GM12878 (cell line): ENCODE measurements at regions not wholly inside any gene's neighbourhood (a gene's known extent, or its start where the extent isn't known, plus 50 kb on each side); places are given as distances from the start of the nearest gene placed in this dataset.

Experiments
- ATAC-seq: fragments of 200-7000 bp; cut with Tn5 transposase; 3 replicates; pipeline ENCODE4 v1.9.1; 2020; ENCODE audit warnings: mild to moderate bottlenecking, moderate library complexity
- BruUV-seq: library from RNA; stranded (reverse); fragments of 400-500 nt; replicated peaks from 2 replicates; lab custom pipeline; 2021; lab: Mats Ljungman, UMichigan
- CTCF ChIA-PET: fragments of 300-600 bp; sonication (Branson Sonifier 250); formaldehyde crosslinking; extraction: SDS; loops from one replicate; lab custom pipeline; 2021; ENCODE audit warnings: inconsistent platforms; lab: Yijun Ruan, JAX
- POLR2A ChIA-PET: fragments of 350-600 bp; formaldehyde crosslinking; extraction: SDS; loops from one replicate; lab custom pipeline; 2021; ENCODE audit warnings: inconsistent platforms; lab: Charles Lee
- RAD21 ChIA-PET: fragments of 300-600 bp; sonication (Branson Sonifier 250); formaldehyde crosslinking; loops from one replicate; lab custom pipeline; 2023; ENCODE audit warnings: antibody characterized with exemption; ENCODE audit not compliant: unreplicated experiment; lab: Charles Lee
- SMC1A ChIA-PET: fragments of 300-600 bp; sonication (Branson Sonifier 250); formaldehyde crosslinking; loops from one replicate; lab custom pipeline; 2023; ENCODE audit not compliant: unreplicated experiment, uncharacterized antibody; lab: Charles Lee
- DNase-seq: peaks from one replicate; pipeline ENCODE4 v3.0.0-alpha.2; 2011; ENCODE audit warnings: low read depth, low spot score
- FAIRE-seq: peaks from 3 replicates; lab custom pipeline; 2011; peaks lifted over from hg19 to GRCh38; lab: Jason Lieb, UNC
- H2AFZ ChIP-seq: 2 replicates; pipeline ENCODE4 v1.6.0; 2011; ENCODE audit warnings: low read depth, low read length, control low read depth; ENCODE audit not compliant: control insufficient read depth
- H3K27ac ChIP-seq: 2 replicates; pipeline ENCODE4 v1.5.1; 2011; ENCODE audit warnings: control low read depth; ENCODE audit not compliant: control insufficient read depth, insufficient read depth
- H3K27me3 ChIP-seq, 2 experiments: replicated peaks in 1 of 2; 2 replicates each; pipeline versions ENCODE4 v1.6.0 to v1.6.1; 2011; ENCODE audit warnings: low read length in 1 of 2; ENCODE audit not compliant: control insufficient read depth in 2 of 2, insufficient read depth in 2 of 2
- H3K36me3 ChIP-seq, 2 experiments: 2 replicates each; pipeline ENCODE4 v1.5.1; 2011; ENCODE audit warnings: low read length in 1 of 2; ENCODE audit not compliant: control insufficient read depth in 2 of 2, insufficient read depth in 2 of 2
- H3K4me1 ChIP-seq: 2 replicates; pipeline ENCODE4 v1.6.1; 2011; ENCODE audit warnings: mild to moderate bottlenecking, low read length, moderate library complexity, mixed read lengths; ENCODE audit not compliant: control insufficient read depth, insufficient read depth
- H3K4me2 ChIP-seq: 2 replicates; pipeline ENCODE4 v1.6.0; 2011; ENCODE audit warnings: control low read depth; ENCODE audit not compliant: control insufficient read depth, insufficient read depth
- H3K4me3 ChIP-seq: fragments of 200-600 bp; sonication (generic); 2 replicates; pipeline ENCODE4 v1.5.1; 2016
- H3K79me2 ChIP-seq: 2 replicates; pipeline ENCODE4 v1.6.0; 2011; ENCODE audit warnings: low read length; ENCODE audit not compliant: control insufficient read depth, insufficient read depth
- H3K9ac ChIP-seq: 2 replicates; pipeline ENCODE4 v1.8.0; 2011; ENCODE audit warnings: low read length, control low read depth, mixed read lengths; ENCODE audit not compliant: control insufficient read depth, insufficient read depth
- H3K9me3 ChIP-seq: replicated peaks from 3 replicates; pipeline ENCODE4 v1.5.1; 2011; ENCODE audit warnings: mild to moderate bottlenecking, low read length; ENCODE audit not compliant: control insufficient read depth, insufficient read depth
- H4K20me1 ChIP-seq: 2 replicates; pipeline ENCODE4 v1.6.0; 2011; ENCODE audit not compliant: control insufficient read depth, insufficient read depth
- BHLHE40 ChIP-seq, 2 experiments: fragments of 450-650 bp in 1 of 2; IDR thresholded peaks; 2 replicates each; pipeline ENCODE4 v1.6.1; 2011 to 2017; ENCODE audit warnings: low read depth in 2 of 2, borderline replicate concordance in 1 of 2, improper control_type of control experiment in 1 of 2, low read length in 1 of 2, mild to moderate bottlenecking in 1 of 2
- CHD1 ChIP-seq: IDR thresholded peaks from 2 replicates; pipeline ENCODE4 v1.6.1; 2012; ENCODE audit warnings: low read depth, low read length, improper control_type of control experiment
- POU2F2 ChIP-seq: IDR thresholded peaks from 3 replicates; pipeline ENCODE4 v1.6.1; 2011; ENCODE audit warnings: low read depth, mild to moderate bottlenecking, low read length, borderline replicate concordance
- SRF ChIP-seq, 2 experiments: IDR thresholded peaks; 2 replicates each; pipeline ENCODE4 v1.6.1; 2011; ENCODE audit warnings: low read depth in 2 of 2, low read length in 2 of 2, mild to moderate bottlenecking in 1 of 2, moderate library complexity in 1 of 2
- SUPT20H ChIP-seq: IDR thresholded peaks from 2 replicates; pipeline ENCODE4 v1.6.1; 2011; ENCODE audit warnings: low read depth, mild to moderate bottlenecking, low read length, moderate library complexity, borderline replicate concordance; ENCODE audit not compliant: control insufficient read depth
- WGBS: methylation state at CpG from one replicate; pipeline ENCODE4 v1.1.6; 2016; ENCODE audit warnings: low lambda C conversion rate; ENCODE audit not compliant: insufficient replicate concordance, insufficient coverage; ENCODE audit errors: missing lambda C conversion rate; 5-methylcytosine and 5-hydroxymethylcytosine counted together
- in situ Hi-C: fragments of 300-500 bp; cut with MboI; formaldehyde crosslinking; loops from 9 replicates; pipeline ENCODE4 v1.14.3; 2018; ENCODE audit warnings: mixed read lengths
- intact Hi-C: fragments of 100-400 bp; cut with micrococcal nuclease; formaldehyde crosslinking; loops from one replicate; pipeline ENCODE4 v1.14.2; 2022; ENCODE audit not compliant: unreplicated experiment
- TF ChIP-seq, protein P1 (sequence below): fragments of 450-650 bp; IDR thresholded peaks from 2 replicates; pipeline ENCODE4 v1.6.1; 2018; ENCODE audit warnings: mild to moderate bottlenecking, low read depth, moderate library complexity; ENCODE audit not compliant: partially characterized antibody
- TF ChIP-seq, protein P2 (sequence below): fragments of 450-650 bp; IDR thresholded peaks from 2 replicates; pipeline ENCODE4 v1.6.1; 2017; ENCODE audit warnings: mild to moderate bottlenecking, low read depth, inconsistent platforms; ENCODE audit not compliant: poor library complexity, severe bottlenecking

DNA sequence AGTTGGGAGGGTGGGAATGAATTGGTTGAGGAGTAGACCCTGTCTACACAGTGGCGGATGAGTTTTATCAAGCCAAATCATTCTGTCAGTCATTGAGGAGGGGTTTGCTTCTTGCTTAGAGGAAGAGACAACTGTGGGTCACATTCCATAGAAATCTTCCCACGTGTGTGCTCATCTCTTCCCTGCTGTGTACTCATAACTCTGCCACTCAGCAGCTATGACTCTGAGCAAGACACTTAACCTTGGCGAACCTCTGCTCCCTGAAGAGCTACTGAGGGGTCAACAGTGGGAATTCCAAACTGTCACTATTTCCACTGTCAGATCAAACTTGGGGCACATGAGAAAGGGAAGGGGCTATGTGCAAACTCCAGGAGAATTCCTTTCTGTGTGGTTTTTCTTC, 72.6 kb upstream of the COX10 start:
- H4K20me1 ChIP-seq, result no peaks in the 10 kb centered on the region
- DNase-seq (no peak), ATAC-seq (no peak), FAIRE-seq (no peak)
- ChIA-PET SMC1A (no interaction called here), CTCF (no interaction called here), RAD21 (no interaction called here), POLR2A (no interaction called here)
- no peak overlapping the region for H2AFZ ChIP-seq
- BruUV-seq, result no TSS peak
- in situ Hi-C loops, result no loop called here
- 33% methylated on average over 3 of the region's 3 CpGs for WGBS
- no peaks in the 10 kb centered on the region; the same call in 2 of the 3 replicates for H3K9me3 ChIP-seq
- no peak overlapping the region for H3K9ac ChIP-seq
- no peaks in the 10 kb centered on the region for H3K79me2 ChIP-seq
- intact Hi-C loops, result no loop called here
- no peak overlapping the region for H3K4me2 ChIP-seq
- TF ChIP-seq, protein P1, sequence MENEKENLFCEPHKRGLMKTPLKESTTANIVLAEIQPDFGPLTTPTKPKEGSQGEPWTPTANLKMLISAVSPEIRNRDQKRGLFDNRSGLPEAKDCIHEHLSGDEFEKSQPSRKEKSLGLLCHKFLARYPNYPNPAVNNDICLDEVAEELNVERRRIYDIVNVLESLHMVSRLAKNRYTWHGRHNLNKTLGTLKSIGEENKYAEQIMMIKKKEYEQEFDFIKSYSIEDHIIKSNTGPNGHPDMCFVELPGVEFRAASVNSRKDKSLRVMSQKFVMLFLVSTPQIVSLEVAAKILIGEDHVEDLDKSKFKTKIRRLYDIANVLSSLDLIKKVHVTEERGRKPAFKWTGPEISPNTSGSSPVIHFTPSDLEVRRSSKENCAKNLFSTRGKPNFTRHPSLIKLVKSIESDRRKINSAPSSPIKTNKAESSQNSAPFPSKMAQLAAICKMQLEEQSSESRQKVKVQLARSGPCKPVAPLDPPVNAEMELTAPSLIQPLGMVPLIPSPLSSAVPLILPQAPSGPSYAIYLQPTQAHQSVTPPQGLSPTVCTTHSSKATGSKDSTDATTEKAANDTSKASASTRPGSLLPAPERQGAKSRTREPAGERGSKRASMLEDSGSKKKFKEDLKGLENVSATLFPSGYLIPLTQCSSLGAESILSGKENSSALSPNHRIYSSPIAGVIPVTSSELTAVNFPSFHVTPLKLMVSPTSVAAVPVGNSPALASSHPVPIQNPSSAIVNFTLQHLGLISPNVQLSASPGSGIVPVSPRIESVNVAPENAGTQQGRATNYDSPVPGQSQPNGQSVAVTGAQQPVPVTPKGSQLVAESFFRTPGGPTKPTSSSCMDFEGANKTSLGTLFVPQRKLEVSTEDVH, result no peak
- no peaks in the 10 kb centered on the region for H3K27me3 ChIP-seq
- H3K4me3 ChIP-seq, result no peak overlapping the region
- no peaks in the 10 kb centered on the region for H3K4me1 ChIP-seq
- H3K27ac ChIP-seq, result no peak overlapping the region
- no peaks in the 10 kb centered on the region for H3K36me3 ChIP-seq

GRCh38 chr17:14004927-14005620, 64.2 kb upstream of the COX10 start:
- no peaks in the 10 kb centered on the region for H4K20me1 ChIP-seq
- BruUV-seq, result no TSS peak
- FAIRE-seq, result no peak
- ChIA-PET SMC1A (no interaction called here), RAD21 (no interaction called here), POLR2A (interaction anchor here (0.6 kb wide), 1 partner anchor 1233 kb away, joined by 4 read pairs; no protein-coding TSS in a partner anchor), CTCF (no interaction called here)
- H3K79me2 ChIP-seq, result no peaks in the 10 kb centered on the region
- no peaks in the 10 kb centered on the region for H3K4me1 ChIP-seq
- H3K27me3 ChIP-seq, result no peaks in the 10 kb centered on the region
- 88% methylated on average over 2 of the region's 2 CpGs for WGBS
- in situ Hi-C loops, result no loop called here
- intact Hi-C loops, result no loop called here
- no peak overlapping the region for H3K4me3 ChIP-seq
- H3K9me3 ChIP-seq, result no peaks in the 10 kb centered on the region; the same call in 2 of the 3 replicates
- DNase-seq, result no peak
- no peak overlapping the region for H2AFZ ChIP-seq
- no peak overlapping the region for H3K27ac ChIP-seq
- TF ChIP-seq CHD1, result no peak
- no peak for TF ChIP-seq BHLHE40 (IDR thresholded peaks at IDR 0.05; ENCODE audit: borderline replicate concordance in 1 of 2, low read depth in 2 of 2, low read length in 1 of 2)
- no peak for TF ChIP-seq POU2F2
- no peak for TF ChIP-seq SRF (IDR thresholded peaks at IDR 0.05; ENCODE audit: low read depth in 2 of 2, low read length in 2 of 2)
- no peak for TF ChIP-seq SUPT20H
- TF ChIP-seq, protein P2, sequence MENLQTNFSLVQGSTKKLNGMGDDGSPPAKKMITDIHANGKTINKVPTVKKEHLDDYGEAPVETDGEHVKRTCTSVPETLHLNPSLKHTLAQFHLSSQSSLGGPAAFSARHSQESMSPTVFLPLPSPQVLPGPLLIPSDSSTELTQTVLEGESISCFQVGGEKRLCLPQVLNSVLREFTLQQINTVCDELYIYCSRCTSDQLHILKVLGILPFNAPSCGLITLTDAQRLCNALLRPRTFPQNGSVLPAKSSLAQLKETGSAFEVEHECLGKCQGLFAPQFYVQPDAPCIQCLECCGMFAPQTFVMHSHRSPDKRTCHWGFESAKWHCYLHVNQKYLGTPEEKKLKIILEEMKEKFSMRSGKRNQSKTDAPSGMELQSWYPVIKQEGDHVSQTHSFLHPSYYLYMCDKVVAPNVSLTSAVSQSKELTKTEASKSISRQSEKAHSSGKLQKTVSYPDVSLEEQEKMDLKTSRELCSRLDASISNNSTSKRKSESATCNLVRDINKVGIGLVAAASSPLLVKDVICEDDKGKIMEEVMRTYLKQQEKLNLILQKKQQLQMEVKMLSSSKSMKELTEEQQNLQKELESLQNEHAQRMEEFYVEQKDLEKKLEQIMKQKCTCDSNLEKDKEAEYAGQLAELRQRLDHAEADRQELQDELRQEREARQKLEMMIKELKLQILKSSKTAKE, result no peak
- H3K4me2 ChIP-seq, result no peak overlapping the region
- no peaks in the 10 kb centered on the region for H3K36me3 ChIP-seq
- no peak for ATAC-seq
- no peak overlapping the region for H3K9ac ChIP-seq
